Stomach (tissue), 4 donors: ENCODE measurements at regions not wholly inside any gene's neighbourhood (a gene's known extent, or its start where the extent isn't known, plus 50 kb on each side); places are given as distances from the start of the nearest gene placed in this dataset.

ENCODE experiments used
- CTCF ChIP-seq, 7 experiments: fragments of 450-650 bp in 4 of 7; fragments of 200-600 bp in 3 of 7; sonication (generic) in 3 of 7; IDR thresholded peaks; one replicate each; pipeline ENCODE4 v1.5.1; 2016 to 2019; ENCODE audit warnings: antibody characterized with exemption in 7 of 7, control low read depth in 2 of 7, mild to moderate bottlenecking in 1 of 7
- POLR2A ChIP-seq, 4 donors: fragments of 450-650 bp; IDR thresholded peaks; one replicate each; pipeline ENCODE4 v1.6.1; 2016; ENCODE audit warnings: antibody characterized with exemption in 4 of 4, control low read depth in 2 of 4, mild to moderate bottlenecking in 1 of 4, moderate library complexity in 1 of 4
- POLR2AphosphoS5 ChIP-seq, 3 donors: sonication (generic); formaldehyde crosslinking; IDR thresholded peaks; one replicate each; pipeline ENCODE4 v1.6.1; 2016; ENCODE audit warnings: antibody characterized with exemption in 3 of 3

GRCh38 chr11:116194156-116194904, 578.5 kb downstream of the BUD13 start:
- TF ChIP-seq CTCF (IDR thresholded peaks at IDR 0.05) (no peak), POLR2A (IDR thresholded peaks at IDR 0.05) (no peak), POLR2AphosphoS5 (IDR thresholded peaks at IDR 0.05) (no peak)
